ENCODE measurements at regions not wholly inside any gene's neighbourhood (a gene's known extent, or its start where the extent isn't known, plus 50 kb on each side); places are given as distances from the start of the nearest gene placed in this dataset.

- intact Hi-C loops (cut with DNase I) = no loop called here
- H3K36me3 ChIP-seq = no peaks in the 10 kb centered on the region
- no peaks in the 10 kb centered on the region for H3K27me3 ChIP-seq
- no peaks in the 10 kb centered on the region for H3K4me1 ChIP-seq (ENCODE audit: insufficient read depth)
- no peak overlapping the region for H3K4me3 ChIP-seq
- 83 to 95% (median 90%) methylated on average over 2 of the region's 2 CpGs for WGBS, 3 donors
- no peaks in the 10 kb centered on the region for H3K9me3 ChIP-seq
- H3K27ac ChIP-seq = no peak overlapping the region
- TF ChIP-seq EP300 (IDR thresholded peaks at IDR 0.05) (no peak), CTCF (IDR thresholded peaks at IDR 0.05) (no peak), POLR2A (IDR thresholded peaks at IDR 0.05) (no peak)
- DNase-seq = no peak
Measured at GRCh38 chr2:139018252-139018651, 238.1 kb upstream of the NXPH2 start.

GRCh38 chr2:139007130-139007529, 226.9 kb upstream of the NXPH2 start:
- no peaks in the 10 kb centered on the region for H3K4me1 ChIP-seq (ENCODE audit: insufficient read depth)
- DNase-seq = no peak
- no peak overlapping the region for H3K4me3 ChIP-seq
- H3K9me3 ChIP-seq = no peaks in the 10 kb centered on the region
- H3K36me3 ChIP-seq = no peaks in the 10 kb centered on the region
- H3K27me3 ChIP-seq = no peaks in the 10 kb centered on the region
- intact Hi-C loops (cut with DNase I) = no loop called here
- no peak for TF ChIP-seq EP300 (IDR thresholded peaks at IDR 0.05)
- no peak for TF ChIP-seq CTCF (IDR thresholded peaks at IDR 0.05)
- TF ChIP-seq POLR2A (IDR thresholded peaks at IDR 0.05) = no peak
- no peak overlapping the region for H3K27ac ChIP-seq

GRCh38 chr2:139000131-139000785, 220.1 kb upstream of the NXPH2 start:
- no peak for DNase-seq
- intact Hi-C loops (cut with DNase I) = no loop called here
- Histone ChIP-seq H3K27me3 (no peaks in the 10 kb centered on the region), H3K9me3 (no peaks in the 10 kb centered on the region), H3K27ac (no peak overlapping the region), H3K4me1 (ENCODE audit: insufficient read depth) (no peaks in the 10 kb centered on the region), H3K4me3 (no peak overlapping the region), H3K36me3 (no peaks in the 10 kb centered on the region)
- WGBS, 3 donors = 6 to 19% (median 13%) methylated on average over 6 of the region's 6 CpGs
- TF ChIP-seq EP300 (IDR thresholded peaks at IDR 0.05) (no peak), CTCF (IDR thresholded peaks at IDR 0.05) (no peak), POLR2A (IDR thresholded peaks at IDR 0.05) (no peak)

GRCh38 chr2:138997856-138998517, 217.8 kb upstream of the NXPH2 start:
- Histone ChIP-seq H3K4me1 (ENCODE audit: insufficient read depth) (no peaks in the 10 kb centered on the region), H3K4me3 (no peak overlapping the region), H3K27ac (no peak overlapping the region), H3K36me3 (no peaks in the 10 kb centered on the region), H3K27me3 (no peaks in the 10 kb centered on the region), H3K9me3 (no peaks in the 10 kb centered on the region)
- 79 to 84% (median 79%) methylated on average over 3 of the region's 3 CpGs for WGBS, 3 donors
- intact Hi-C loops (cut with DNase I) = no loop called here
- DNase-seq = no peak
- TF ChIP-seq EP300 (IDR thresholded peaks at IDR 0.05) = no peak
- TF ChIP-seq CTCF (IDR thresholded peaks at IDR 0.05) = no peak
- TF ChIP-seq POLR2A (IDR thresholded peaks at IDR 0.05) = no peak
